Choroid plexus epithelial cell (primary cell): ENCODE measurements at regions not wholly inside any gene's neighbourhood (a gene's known extent, or its start where the extent isn't known, plus 50 kb on each side); places are given as distances from the start of the nearest gene placed in this dataset.
A peak's percentile ranks its signal among the peaks of the same experiment; 100 is the strongest.

Experiments
- DNase-seq: peaks from one replicate; pipeline ENCODE4 v3.0.0-alpha.2; 2010; ENCODE audit warnings: low read depth
- H3K4me3 ChIP-seq: 2 replicates; pipeline ENCODE4 v1.5.1; 2011; ENCODE audit warnings: low read depth, mild to moderate bottlenecking, control low read depth, low read length, moderate library complexity
- CTCF ChIP-seq: conservative IDR thresholded peaks from 2 replicates; pipeline ENCODE4 v1.5.1; 2011; ENCODE audit warnings: low read depth, mild to moderate bottlenecking, control low read depth, inconsistent platforms, low read length, moderate library complexity

DNA sequence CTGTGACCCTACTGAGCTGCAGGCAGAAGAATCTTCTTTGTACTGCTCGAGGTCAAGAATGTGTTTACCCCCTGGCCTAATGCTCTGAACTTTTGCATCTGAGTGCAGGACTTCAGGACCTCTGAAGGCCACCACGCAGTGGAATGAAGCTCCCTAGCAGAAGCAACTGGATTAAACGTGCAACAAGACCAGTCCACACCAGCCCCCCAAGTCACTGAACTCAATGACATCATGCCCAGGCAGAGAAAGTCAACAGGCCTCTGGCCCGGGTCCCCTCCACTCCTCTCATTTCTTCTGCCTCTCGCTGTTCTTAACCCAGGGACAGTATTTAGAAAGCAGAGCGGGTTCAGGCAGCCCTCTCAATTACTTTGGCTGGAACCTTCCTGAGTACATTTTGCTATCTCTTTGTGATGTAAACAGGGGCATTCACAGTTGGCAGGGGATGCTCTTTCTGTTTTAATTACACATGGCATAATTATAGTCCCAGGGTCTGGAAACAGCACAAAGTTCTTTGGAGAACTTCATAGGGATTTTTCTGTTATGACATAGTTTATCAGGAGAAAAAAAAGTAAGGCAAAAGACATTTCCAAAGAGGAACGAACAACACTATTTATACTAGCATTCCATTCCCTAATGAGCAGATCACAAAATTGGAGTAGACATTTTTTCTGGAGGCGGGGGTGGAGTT lies 108.2 kb upstream of the SPATA31D4 start:
- no peak for DNase-seq
- H3K4me3 ChIP-seq: no peak overlapping the region

GRCh38 chr9:81822301-81822865 lies 105.8 kb upstream of the SPATA31D4 start:
- DNase-seq: no peak
- TF ChIP-seq CTCF: no peak
- no peak overlapping the region for H3K4me3 ChIP-seq

More for the DNA sequence above, 108.2 kb upstream of the SPATA31D4 start:
- TF ChIP-seq CTCF: no peak

- no peak for DNase-seq
- no peak for TF ChIP-seq CTCF
- no peak overlapping the region for H3K4me3 ChIP-seq
Measured at GRCh38 chr9:81822967-81823366, 105.3 kb upstream of the SPATA31D4 start.

DNA sequence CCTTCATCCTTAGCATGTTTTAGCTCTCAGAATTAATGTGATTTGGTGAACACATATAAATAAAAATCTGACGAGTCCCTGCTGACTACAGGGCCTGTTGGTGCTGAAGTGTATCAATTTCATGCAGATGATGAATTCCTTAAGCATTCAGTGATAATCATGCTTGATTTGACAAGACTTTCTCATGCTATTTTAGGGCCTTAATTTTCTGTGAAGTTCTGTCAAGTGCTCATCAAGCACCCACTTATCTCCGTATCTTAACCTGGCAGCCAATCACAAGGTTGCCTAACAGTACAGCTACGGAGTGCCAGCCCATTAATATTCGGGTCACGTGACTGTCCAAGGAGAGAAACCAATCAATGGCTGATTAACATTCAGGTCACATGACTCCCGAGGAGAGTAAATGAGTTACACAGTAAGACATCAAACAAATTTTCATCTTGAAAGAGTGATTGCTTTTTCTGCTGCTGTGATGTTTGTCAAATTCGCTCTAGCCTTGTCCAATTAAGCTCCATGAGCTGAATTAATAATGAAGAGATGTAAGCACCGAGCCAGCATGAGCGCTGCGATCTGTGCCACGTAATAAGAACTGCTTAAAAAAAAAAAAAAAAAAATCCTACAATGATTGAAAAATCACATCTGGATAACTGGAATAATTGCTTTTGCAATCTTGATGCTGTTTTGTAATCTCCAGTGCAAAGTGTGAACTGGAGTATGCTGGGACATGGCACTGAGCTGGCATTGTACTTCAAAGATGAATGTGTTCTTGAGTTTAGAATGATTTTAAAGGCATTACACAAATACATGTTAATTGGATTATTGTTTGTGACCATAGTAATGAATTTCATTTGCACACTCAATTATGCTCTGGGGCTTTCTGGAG lies 104.3 kb upstream of the SPATA31D4 start:
- TF ChIP-seq CTCF: no peak
- H3K4me3 ChIP-seq: no peak overlapping the region
- no peak for DNase-seq

GRCh38 chr9:81824802-81825730 lies 103.2 kb upstream of the SPATA31D4 start:
- H3K4me3 ChIP-seq: no peak overlapping the region
- DNase-seq: peak; percentile 14
- no peak for TF ChIP-seq CTCF

- H3K4me3 ChIP-seq: no peak overlapping the region
- no peak for TF ChIP-seq CTCF
- DNase-seq: peak; percentile 23
Measured at GRCh38 chr9:81825846-81826516, 102.2 kb upstream of the SPATA31D4 start.
